Nephron progenitor cell (in vitro differentiated cells): ENCODE measurements at regions not wholly inside any gene's neighbourhood (a gene's known extent, or its start where the extent isn't known, plus 50 kb on each side); places are given as distances from the start of the nearest gene placed in this dataset.

Experiments used
- DNase-seq: peaks from one replicate; pipeline ENCODE4 v3.0.0; 2021
- H3K27ac Mint-ChIP-seq: 2 replicates; pipeline ENCODE4 v1.8.0; 2021; ENCODE audit warnings: mild to moderate bottlenecking, moderate library complexity, mixed read lengths
- H3K27me3 Mint-ChIP-seq: 2 replicates; pipeline ENCODE4 v1.8.0; 2021; ENCODE audit warnings: mild to moderate bottlenecking, low read depth, mixed read lengths; ENCODE audit not compliant: poor library complexity
- H3K36me3 Mint-ChIP-seq: 2 replicates; pipeline ENCODE4 v1.8.0; 2021; ENCODE audit warnings: low read depth, mixed read lengths
- H3K4me1 Mint-ChIP-seq: 2 replicates; pipeline ENCODE4 v1.8.0; 2021; ENCODE audit warnings: mixed read lengths
- H3K4me3 Mint-ChIP-seq: 2 replicates; pipeline ENCODE4 v1.8.0; 2021; ENCODE audit warnings: mild to moderate bottlenecking, moderate library complexity, mixed read lengths
- H3K9me3 Mint-ChIP-seq: 2 replicates; pipeline ENCODE4 v1.8.0; 2021; ENCODE audit warnings: mild to moderate bottlenecking, moderate library complexity, mixed read lengths
- CTCF ChIP-seq: fragments of 200-600 bp; sonication (generic); IDR thresholded peaks from 2 replicates; pipeline ENCODE4 v1.5.0; 2021; ENCODE audit warnings: antibody characterized with exemption

GRCh38 chr15:25557926-25558325, 119.1 kb upstream of the UBE3A start:
- Mint-ChIP-seq H3K27ac (no peak overlapping the region), H3K9me3 (no peaks in the 10 kb centered on the region), H3K4me3 (no peak overlapping the region), H3K4me1 (no peaks in the 10 kb centered on the region), H3K36me3 (no peaks in the 10 kb centered on the region), H3K27me3 (peaks cover 9% of the 10 kb centered on the region)
- no peak for DNase-seq
- no peak for TF ChIP-seq CTCF

- no peak for DNase-seq
- peaks cover 3% of the 10 kb centered on the region for H3K9me3 Mint-ChIP-seq
- H3K4me3 Mint-ChIP-seq, result no peak overlapping the region
- no peaks in the 10 kb centered on the region for H3K36me3 Mint-ChIP-seq
- peaks cover 3% of the 10 kb centered on the region for H3K27me3 Mint-ChIP-seq
- H3K4me1 Mint-ChIP-seq, result no peaks in the 10 kb centered on the region
- no peak for TF ChIP-seq CTCF
- H3K27ac Mint-ChIP-seq, result no peak overlapping the region
These were observed 117.3 kb upstream of the UBE3A start for GRCh38 chr15:25556136-25556535.

- H3K4me3 Mint-ChIP-seq, result no peak overlapping the region
- H3K27ac Mint-ChIP-seq, result no peak overlapping the region
- no peaks in the 10 kb centered on the region for H3K36me3 Mint-ChIP-seq
- H3K4me1 Mint-ChIP-seq, result no peaks in the 10 kb centered on the region
- DNase-seq, result no peak
- peaks cover 3% of the 10 kb centered on the region for H3K27me3 Mint-ChIP-seq
- H3K9me3 Mint-ChIP-seq, result peaks cover 3% of the 10 kb centered on the region
- TF ChIP-seq CTCF, result no peak
These were observed 115.8 kb upstream of the UBE3A start for GRCh38 chr15:25554640-25555039.

- no peak for TF ChIP-seq CTCF
- Mint-ChIP-seq H3K4me1 (peaks cover 2% of the 10 kb centered on the region), H3K9me3 (peaks cover 3% of the 10 kb centered on the region), H3K27ac (no peak overlapping the region), H3K27me3 (peaks cover 5% of the 10 kb centered on the region), H3K36me3 (no peaks in the 10 kb centered on the region), H3K4me3 (no peak overlapping the region)
- no peak for DNase-seq
These were observed 109.8 kb upstream of the UBE3A start for GRCh38 chr15:25548600-25548999.

- no peak for DNase-seq
- Mint-ChIP-seq H3K4me1 (peaks cover 12% of the 10 kb centered on the region), H3K4me3 (no peak overlapping the region), H3K9me3 (no peaks in the 10 kb centered on the region), H3K27me3 (peaks cover 5% of the 10 kb centered on the region), H3K27ac (peak overlapping the region; percentile 64), H3K36me3 (no peaks in the 10 kb centered on the region)
- no peak for TF ChIP-seq CTCF
These were observed 107.1 kb upstream of the UBE3A start for GRCh38 chr15:25545889-25546288.

- no peaks in the 10 kb centered on the region for H3K36me3 Mint-ChIP-seq
- DNase-seq, result no peak
- no peaks in the 10 kb centered on the region for H3K9me3 Mint-ChIP-seq
These were observed 106.2 kb upstream of the UBE3A start for GRCh38 chr15:25545017-25545416.

More at GRCh38 chr15:25545017-25545416, 106.2 kb upstream of the UBE3A start:
- H3K27ac Mint-ChIP-seq, result no peak overlapping the region
- peaks cover 5% of the 10 kb centered on the region for H3K27me3 Mint-ChIP-seq
- peaks cover 12% of the 10 kb centered on the region for H3K4me1 Mint-ChIP-seq
- no peak overlapping the region for H3K4me3 Mint-ChIP-seq
- TF ChIP-seq CTCF, result no peak
